ENCODE measurements at regions not wholly inside any gene's neighbourhood (a gene's known extent, or its start where the extent isn't known, plus 50 kb on each side); places are given as distances from the start of the nearest gene placed in this dataset.

- Histone ChIP-seq H3K36me3 (ENCODE audit: control insufficient read depth in 1 of 2, insufficient read depth in 2 of 2, low read length in 2 of 2) (no peaks in the 10 kb centered on the region), H3K9me2 (ENCODE audit: insufficient read depth) (no peaks in the 10 kb centered on the region), H3K79me2 (ENCODE audit: insufficient read depth, low read length) (no peaks in the 10 kb centered on the region), H3K9ac (ENCODE audit: low read length) (no peak overlapping the region), H3K4me3 (replicated peaks in 1 of 2; ENCODE audit: low read depth in 1 of 2, low read length in 2 of 2) (no peak overlapping the region), H3K4me2 (ENCODE audit: low read length) (no peak overlapping the region), H2AFZ (ENCODE audit: low read depth, low read length, poor library complexity, severe bottlenecking) (no peak overlapping the region), H4K20me1 (ENCODE audit: insufficient read depth) (no peaks in the 10 kb centered on the region), H3K4me1 (ENCODE audit: control insufficient read depth in 1 of 2, insufficient read depth in 2 of 2, low read length in 2 of 2) (0 out of 4 replicates have a peak, but pooled peaks cover 0 to 7% of the 10 kb centered on the region in 2 experiments), H3K27me3 (ENCODE audit: insufficient read depth, low read length) (peaks cover 7% of the 10 kb centered on the region; the same call in 1 of the 2 replicates), H3K9me3 (ENCODE audit: control insufficient read depth in 1 of 2, insufficient read depth in 1 of 2, low read depth in 1 of 2, low read length in 2 of 2) (no peaks in the 10 kb centered on the region), H3K27ac (ENCODE audit: low read depth, low read length) (no peak overlapping the region)
- ChIA-PET POLR2A (no interaction called here), CTCF (no interaction called here), RAD21 (ENCODE audit: low non-redundant PET in 1 of 2, low total read pairs in 2 of 2, uncharacterized antibody in 2 of 2, unreplicated experiment in 2 of 2) (no interaction called here)
- DNase-seq (ENCODE audit: low read depth, low spot score) (no peak), ATAC-seq (0 out of 2 replicates have a peak, but pooled peaks have one; percentile 32)
- intact Hi-C loops (cut with micrococcal nuclease) = no loop called here
- BruUV-seq (replicated peaks) = no TSS peak
- TF ChIP-seq FOSL1 (IDR thresholded peaks at IDR 0.05; ENCODE audit: low read depth) (no peak), RAD21 (IDR thresholded peaks at IDR 0.05; ENCODE audit: low read depth) (no peak), CTCF (IDR thresholded peaks at IDR 0.05 in 2 of 3, conservative IDR thresholded peaks at IDR 0.05 in 1 of 3; ENCODE audit: borderline replicate concordance in 1 of 3, insufficient read depth in 1 of 3, low read depth in 2 of 3, low read length in 2 of 3) (no peak), YY1 (IDR thresholded peaks at IDR 0.05; ENCODE audit: extremely low read depth, insufficient replicate concordance, low read depth, low read length) (no peak), ZFX (IDR thresholded peaks at IDR 0.05) (no peak), SP1 (IDR thresholded peaks at IDR 0.05; ENCODE audit: low read depth) (no peak), POLR2AphosphoS5 (IDR thresholded peaks at IDR 0.05; ENCODE audit: low read depth, low read length) (no peak), JUND (IDR thresholded peaks at IDR 0.05) (no peak), TCF7L2 (IDR thresholded peaks at IDR 0.05; ENCODE audit: borderline replicate concordance, extremely low read depth, insufficient read depth, insufficient read length) (no peak), ZBTB33 (IDR thresholded peaks at IDR 0.05; ENCODE audit: extremely low read depth, insufficient replicate concordance, low read length) (no peak), CBX3 (IDR thresholded peaks at IDR 0.05; ENCODE audit: low read depth) (no peak), ELF1 (IDR thresholded peaks at IDR 0.05; ENCODE audit: borderline replicate concordance, low read depth) (no peak), SRF (IDR thresholded peaks at IDR 0.05; ENCODE audit: low read depth) (no peak), POLR2A (IDR thresholded peaks at IDR 0.05; ENCODE audit: borderline replicate concordance, extremely low read depth, insufficient read depth, insufficient read length) (no peak)
Measured at GRCh38 chr1:157399984-157400382, 152.3 kb downstream of the FCRL5 start.
